Skeletal muscle satellite cell (primary cell): ENCODE measurements at regions not wholly inside any gene's neighbourhood (a gene's known extent, or its start where the extent isn't known, plus 50 kb on each side); places are given as distances from the start of the nearest gene placed in this dataset.

ENCODE experiments used
- H3K27me3 ChIP-seq: 2 replicates; pipeline ENCODE4 v1.7.0; 2013; ENCODE audit warnings: low read length; ENCODE audit not compliant: control insufficient read depth, insufficient read depth
- H3K36me3 ChIP-seq: 2 replicates; pipeline ENCODE4 v1.7.0; 2013; ENCODE audit warnings: mild to moderate bottlenecking, control low read depth, low read length; ENCODE audit not compliant: insufficient read depth
- H3K4me1 ChIP-seq: 2 replicates; pipeline ENCODE4 v1.7.0; 2013; ENCODE audit warnings: low read length; ENCODE audit not compliant: control insufficient read depth, insufficient read depth
- H3K4me2 ChIP-seq: 2 replicates; pipeline ENCODE4 v1.7.0; 2013; ENCODE audit warnings: mild to moderate bottlenecking, low read length
- H3K4me3 ChIP-seq: 2 replicates; pipeline ENCODE4 v1.7.0; 2013; ENCODE audit warnings: low read length
- H3K9ac ChIP-seq: 2 replicates; pipeline ENCODE4 v1.7.0; 2013; ENCODE audit warnings: mild to moderate bottlenecking, low read depth, low read length, moderate library complexity
- H3K9me3 ChIP-seq: replicated peaks from 2 replicates; pipeline ENCODE4 v1.7.0; 2013; ENCODE audit warnings: mild to moderate bottlenecking, control low read depth, low read length

DNA sequence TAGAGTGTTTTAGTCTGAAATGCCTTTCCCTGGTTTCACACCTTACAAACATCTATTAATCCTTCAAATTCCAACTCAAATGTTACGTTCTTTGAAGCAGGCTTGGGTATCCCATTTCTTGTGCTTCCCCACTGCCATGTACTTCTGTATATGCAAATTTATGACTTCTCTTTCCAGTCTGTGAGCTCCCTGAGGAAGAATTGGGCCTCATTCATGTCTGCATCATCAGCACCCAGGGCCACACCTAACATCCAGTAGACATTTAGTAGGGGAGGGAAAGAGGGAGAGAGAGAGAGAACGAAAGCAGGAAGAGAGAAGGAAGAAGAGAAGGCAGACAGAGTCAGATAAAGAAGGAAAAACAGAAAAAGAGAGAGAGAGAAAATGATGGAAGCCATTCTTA is 53.3 kb upstream of the KY start:
- Histone ChIP-seq H3K9me3 (no peaks in the 10 kb centered on the region), H3K4me2 (no peak overlapping the region), H3K27me3 (peaks cover 3% of the 10 kb centered on the region), H3K9ac (no peak overlapping the region), H3K4me1 (peaks cover 15% of the 10 kb centered on the region), H3K4me3 (no peak overlapping the region), H3K36me3 (no peaks in the 10 kb centered on the region)

DNA sequence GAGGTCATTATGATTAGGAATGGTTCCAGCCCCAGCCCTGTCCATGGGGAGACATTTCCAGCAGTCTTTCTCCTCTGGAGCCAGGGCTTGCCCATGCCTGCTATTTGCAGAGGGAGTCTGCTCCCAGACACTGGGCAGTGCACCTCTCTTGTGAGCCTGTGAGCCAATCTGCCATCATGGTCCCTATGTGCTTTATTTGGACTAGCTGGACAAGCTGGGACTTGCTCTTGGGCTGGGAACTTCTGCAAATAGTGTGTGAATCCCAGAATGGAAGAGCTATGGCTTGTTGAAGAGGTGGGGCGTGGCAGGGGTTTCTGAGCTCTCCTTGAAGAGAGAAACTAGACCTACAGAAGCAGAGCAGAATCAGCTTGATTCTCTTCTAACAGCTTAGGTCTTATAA is 53.7 kb upstream of the KY start:
- H3K4me3 ChIP-seq: no peak overlapping the region
- no peak overlapping the region for H3K4me2 ChIP-seq
- no peak overlapping the region for H3K9ac ChIP-seq
- no peaks in the 10 kb centered on the region for H3K9me3 ChIP-seq
- peaks cover 19% of the 10 kb centered on the region for H3K4me1 ChIP-seq
- no peaks in the 10 kb centered on the region for H3K36me3 ChIP-seq
- peaks cover under 1% of the 10 kb centered on the region for H3K27me3 ChIP-seq

DNA sequence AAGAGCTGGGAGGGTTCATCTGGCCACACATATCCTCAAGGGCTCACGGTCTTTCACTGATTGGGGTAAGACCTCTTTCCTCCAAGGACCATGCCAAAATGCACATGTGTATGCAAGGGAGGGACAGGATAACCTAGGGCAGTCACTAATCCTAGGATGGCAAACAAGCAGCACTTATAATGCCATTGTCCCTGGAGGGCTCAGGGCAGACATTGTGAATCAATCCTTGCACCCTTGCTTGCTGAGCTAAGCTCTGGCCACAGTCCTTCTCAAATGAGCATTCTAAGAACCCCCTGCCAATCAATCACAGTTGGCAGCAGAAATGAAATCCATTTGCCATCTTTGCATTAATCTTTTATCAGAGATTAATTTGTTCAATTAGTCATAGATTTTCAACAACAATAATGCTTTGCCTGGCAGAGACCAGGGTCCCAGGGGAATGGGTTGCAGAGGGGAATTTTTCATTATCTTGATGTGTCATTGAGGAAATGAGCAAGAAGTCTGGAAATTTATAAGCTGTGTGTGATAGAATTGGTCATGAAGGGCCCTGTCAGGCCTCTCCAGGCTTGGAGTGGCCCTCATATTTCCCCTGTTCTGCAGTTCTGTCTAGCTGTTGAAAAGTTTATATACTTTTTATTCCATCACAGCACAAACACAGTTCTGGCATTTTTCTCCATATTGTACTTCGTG is 57.2 kb upstream of the KY start:
- Histone ChIP-seq H3K9me3 (no peaks in the 10 kb centered on the region), H3K4me3 (no peak overlapping the region), H3K27me3 (no peaks in the 10 kb centered on the region), H3K4me1 (peaks cover 25% of the 10 kb centered on the region), H3K36me3 (no peaks in the 10 kb centered on the region), H3K4me2 (peak overlapping the region; percentile 5), H3K9ac (no peak overlapping the region)

DNA sequence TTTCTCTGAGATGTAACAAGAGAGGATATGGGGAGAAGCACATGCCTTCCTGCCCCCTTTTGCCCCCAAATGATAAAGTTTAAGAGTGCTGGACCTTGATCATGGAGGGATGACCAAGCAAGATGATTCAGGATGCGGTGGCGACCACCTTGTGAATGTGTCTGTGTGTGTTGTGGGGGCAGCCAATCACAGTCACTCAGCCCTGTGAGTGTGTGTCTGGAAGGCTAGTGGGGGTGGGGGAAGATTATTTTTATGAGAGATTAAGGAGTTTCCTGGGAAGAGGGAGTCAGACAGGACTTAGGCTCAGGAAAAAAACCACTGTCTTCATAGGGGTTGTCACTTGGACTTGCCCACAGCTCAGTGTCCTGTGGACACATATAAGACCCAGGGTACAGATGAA is 57.8 kb upstream of the KY start:
- Histone ChIP-seq H3K4me3 (no peak overlapping the region), H3K9me3 (no peaks in the 10 kb centered on the region), H3K9ac (no peak overlapping the region), H3K4me1 (peaks cover 25% of the 10 kb centered on the region), H3K27me3 (no peaks in the 10 kb centered on the region), H3K4me2 (peak overlapping the region; percentile 5), H3K36me3 (no peaks in the 10 kb centered on the region)

DNA sequence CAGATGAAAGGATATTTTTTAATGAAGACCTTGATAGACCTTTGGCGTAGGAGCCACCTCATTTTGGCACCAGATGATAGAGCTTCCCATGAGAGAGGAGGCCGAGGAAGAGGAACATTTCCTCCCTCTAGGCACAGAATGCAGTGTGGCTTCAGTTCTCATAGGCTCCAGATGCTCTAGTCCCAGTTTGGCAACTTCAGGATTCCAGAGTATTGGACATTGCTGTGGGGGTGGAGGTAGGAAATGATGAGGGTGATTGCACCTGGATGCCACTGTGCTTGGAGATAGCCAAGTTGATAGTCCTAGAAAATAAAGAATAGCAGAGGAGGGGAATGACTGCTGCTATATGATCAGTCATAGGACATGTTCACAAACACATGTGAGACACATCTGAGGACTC is 58.3 kb upstream of the KY start:
- H3K4me1 ChIP-seq: peaks cover 25% of the 10 kb centered on the region
- no peaks in the 10 kb centered on the region for H3K36me3 ChIP-seq
- H3K4me3 ChIP-seq: no peak overlapping the region
- no peaks in the 10 kb centered on the region for H3K27me3 ChIP-seq
- H3K9me3 ChIP-seq: no peaks in the 10 kb centered on the region
- H3K4me2 ChIP-seq: no peak overlapping the region
- H3K9ac ChIP-seq: no peak overlapping the region

DNA sequence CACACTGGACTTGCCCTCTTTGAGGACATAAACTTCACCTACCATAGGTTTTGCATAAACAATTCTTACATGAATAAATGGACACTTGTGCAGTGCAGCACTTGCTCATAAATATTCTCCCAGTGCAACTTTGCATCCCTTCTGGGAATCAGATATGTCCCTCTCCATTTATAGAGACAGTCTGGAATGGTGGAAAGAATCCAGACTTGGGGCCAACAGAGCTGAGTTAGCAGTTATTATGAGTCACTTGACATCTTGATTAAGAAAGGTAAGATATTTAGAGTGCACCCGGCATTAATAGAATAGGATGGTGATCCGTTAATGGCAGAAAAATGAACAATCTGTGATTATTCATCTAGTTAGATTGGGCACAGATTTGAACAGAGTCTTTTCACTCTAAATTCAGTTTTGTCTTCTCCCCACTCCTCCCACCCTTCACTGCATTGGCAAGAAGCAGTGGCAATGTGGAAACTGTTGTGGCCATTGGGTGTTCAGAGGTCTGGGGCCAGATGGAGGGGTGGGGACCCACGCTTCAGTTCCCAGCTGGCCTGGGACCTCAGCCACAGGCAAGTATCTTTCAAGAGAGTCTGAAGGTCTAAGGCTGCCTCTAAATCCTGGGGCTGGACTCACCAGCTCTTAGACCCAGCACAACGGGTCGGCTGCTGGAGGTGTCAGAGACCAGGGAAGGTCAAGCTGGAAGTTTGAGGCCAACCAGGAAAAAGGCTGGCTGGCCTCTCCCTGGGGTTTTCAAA is 58.9 kb upstream of the KY start:
- Histone ChIP-seq H3K4me3 (no peak overlapping the region), H3K36me3 (no peaks in the 10 kb centered on the region), H3K9me3 (no peaks in the 10 kb centered on the region), H3K4me2 (no peak overlapping the region), H3K4me1 (peaks cover 25% of the 10 kb centered on the region), H3K9ac (no peak overlapping the region), H3K27me3 (no peaks in the 10 kb centered on the region)

DNA sequence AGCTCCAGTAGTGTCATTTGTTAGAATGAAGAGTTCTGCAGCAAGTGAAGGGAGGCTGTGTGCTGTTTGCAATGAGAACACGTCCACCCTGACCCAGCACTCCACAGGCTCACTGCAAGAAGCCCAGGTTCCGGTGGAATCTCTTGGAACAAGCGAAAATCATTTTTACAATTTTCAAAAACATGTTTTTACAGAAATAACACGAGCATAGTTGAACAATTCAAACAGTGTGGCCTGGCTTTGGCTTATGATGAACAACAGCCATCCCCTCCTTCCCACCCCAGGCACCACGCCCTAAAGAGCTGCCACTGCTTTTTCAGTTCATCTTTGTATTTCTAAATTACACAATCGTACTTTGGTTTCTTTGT is 59.5 kb upstream of the KY start:
- H3K4me2 ChIP-seq: no peak overlapping the region
- no peaks in the 10 kb centered on the region for H3K27me3 ChIP-seq
- no peaks in the 10 kb centered on the region for H3K9me3 ChIP-seq
- H3K4me3 ChIP-seq: no peak overlapping the region
- H3K36me3 ChIP-seq: no peaks in the 10 kb centered on the region
- peaks cover 25% of the 10 kb centered on the region for H3K4me1 ChIP-seq
- no peak overlapping the region for H3K9ac ChIP-seq

DNA sequence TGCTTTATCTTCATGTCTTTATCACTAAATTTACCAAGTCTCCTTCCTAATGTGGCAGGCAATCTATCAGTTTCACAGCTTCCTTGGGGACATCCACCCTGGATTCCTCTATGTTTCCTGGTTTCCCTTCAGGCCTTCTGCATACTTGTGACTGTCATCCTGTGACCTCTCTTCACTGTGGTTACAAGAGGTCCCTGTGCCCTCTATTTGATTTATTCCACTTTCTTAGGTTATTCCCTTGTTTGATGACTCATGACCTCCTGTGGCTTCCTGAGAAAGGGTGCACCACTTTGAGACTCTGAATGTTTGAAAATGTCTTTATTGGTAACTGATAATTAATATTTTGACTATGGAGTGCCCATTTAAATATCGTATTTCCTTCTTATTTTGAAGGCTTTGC is 60.5 kb upstream of the KY start:
- no peak overlapping the region for H3K4me3 ChIP-seq
- peaks cover 25% of the 10 kb centered on the region for H3K4me1 ChIP-seq
- H3K9ac ChIP-seq: no peak overlapping the region
- no peaks in the 10 kb centered on the region for H3K27me3 ChIP-seq
- no peaks in the 10 kb centered on the region for H3K9me3 ChIP-seq
- no peak overlapping the region for H3K4me2 ChIP-seq
- no peaks in the 10 kb centered on the region for H3K36me3 ChIP-seq

DNA sequence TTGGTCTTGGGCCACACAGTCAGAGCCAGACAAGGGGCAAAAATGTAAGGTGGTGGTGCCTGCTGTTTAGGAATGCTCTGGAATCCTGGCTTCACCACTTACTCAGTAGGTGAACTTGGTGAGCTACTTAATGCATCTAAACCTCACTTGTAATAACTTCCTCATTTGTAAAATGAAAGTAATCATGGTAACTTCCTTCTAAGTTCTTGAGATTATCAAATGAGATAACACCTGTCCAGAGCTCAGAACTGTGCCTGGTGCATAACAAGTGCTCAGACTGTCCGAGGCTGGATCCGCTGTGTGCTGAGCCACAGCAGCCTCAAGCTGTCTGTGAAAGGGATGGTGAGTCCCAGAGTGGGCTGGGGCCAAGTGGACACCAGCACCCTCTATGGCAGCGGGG is 62.8 kb upstream of the KY start:
- Histone ChIP-seq H3K27me3 (no peaks in the 10 kb centered on the region), H3K4me1 (peaks cover 15% of the 10 kb centered on the region), H3K4me2 (no peak overlapping the region), H3K4me3 (no peak overlapping the region), H3K9ac (no peak overlapping the region), H3K9me3 (no peaks in the 10 kb centered on the region), H3K36me3 (no peaks in the 10 kb centered on the region)

DNA sequence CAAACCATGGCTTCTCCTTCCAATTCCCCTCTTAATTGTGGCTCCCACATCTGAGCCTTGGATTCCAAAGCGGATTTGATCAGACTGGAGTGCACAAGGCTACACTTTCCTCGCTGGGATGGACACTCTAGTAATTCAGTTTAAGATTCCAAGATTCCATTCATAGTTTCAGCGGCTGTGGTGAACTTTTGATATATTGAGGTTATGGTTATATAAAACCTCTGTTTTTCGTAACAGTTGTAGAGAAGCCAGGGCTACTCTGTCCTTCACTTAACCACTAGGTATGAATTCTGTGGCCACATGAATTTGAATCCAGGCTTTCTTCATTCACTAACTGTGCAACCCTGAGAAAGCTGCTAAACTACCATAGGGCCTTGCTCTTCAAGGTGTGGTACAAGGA is 67.9 kb upstream of the KY start:
- H3K4me2 ChIP-seq: no peak overlapping the region
- H3K4me3 ChIP-seq: no peak overlapping the region
- no peaks in the 10 kb centered on the region for H3K27me3 ChIP-seq
- no peaks in the 10 kb centered on the region for H3K9me3 ChIP-seq
- no peaks in the 10 kb centered on the region for H3K36me3 ChIP-seq
- no peaks in the 10 kb centered on the region for H3K4me1 ChIP-seq
- H3K9ac ChIP-seq: no peak overlapping the region

DNA sequence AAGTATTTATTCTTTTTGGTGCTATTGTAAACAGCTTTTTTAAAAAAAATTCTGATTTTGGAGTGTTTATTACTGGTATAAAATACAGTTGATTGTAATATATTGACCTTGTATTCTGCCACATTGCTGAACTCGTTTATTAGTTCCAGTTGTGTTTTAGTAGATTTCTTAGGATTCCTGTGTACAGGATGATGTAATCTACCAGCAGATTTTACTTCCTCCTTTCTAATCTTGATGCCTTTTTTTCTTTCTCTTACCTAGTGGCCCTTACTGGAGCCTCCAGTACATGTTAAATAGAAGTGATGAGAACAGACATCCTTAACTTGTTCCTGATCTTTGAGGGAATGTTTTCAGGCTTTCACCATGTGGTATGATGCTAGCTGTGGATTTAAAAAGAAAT is 70.4 kb upstream of the KY start:
- Histone ChIP-seq H3K27me3 (no peaks in the 10 kb centered on the region), H3K36me3 (no peaks in the 10 kb centered on the region), H3K4me1 (no peaks in the 10 kb centered on the region), H3K4me3 (no peak overlapping the region), H3K9ac (no peak overlapping the region), H3K9me3 (no peaks in the 10 kb centered on the region), H3K4me2 (no peak overlapping the region)

DNA sequence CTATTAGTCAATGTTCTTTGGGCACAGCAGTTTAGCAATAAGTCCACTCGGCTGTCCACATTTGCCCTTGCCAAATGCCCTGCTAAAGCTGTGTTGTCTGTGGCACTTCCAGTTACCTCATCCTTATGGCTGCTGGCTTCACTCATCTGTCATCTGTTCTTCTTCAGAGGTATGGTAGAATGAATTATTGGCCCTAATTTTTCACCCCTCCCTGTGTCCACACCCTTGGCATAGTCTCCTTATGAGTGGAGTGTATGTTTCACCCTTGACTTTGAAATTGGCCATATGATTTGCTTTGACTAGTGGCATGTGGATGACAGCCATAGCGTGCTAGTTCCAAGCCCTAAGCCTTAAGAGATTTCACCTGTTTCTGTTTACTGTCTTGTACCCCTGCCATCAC is 72.1 kb upstream of the EPHB1 start:
- no peaks in the 10 kb centered on the region for H3K27me3 ChIP-seq
- no peak overlapping the region for H3K4me2 ChIP-seq
- H3K9ac ChIP-seq: no peak overlapping the region
- no peaks in the 10 kb centered on the region for H3K4me1 ChIP-seq
- no peak overlapping the region for H3K4me3 ChIP-seq
- no peaks in the 10 kb centered on the region for H3K36me3 ChIP-seq
- H3K9me3 ChIP-seq: no peaks in the 10 kb centered on the region
